NCI-H1105 treated with DMSO at 0.1 percent for 48 hours (cell line): ENCODE measurements at regions not wholly inside any gene's neighbourhood (a gene's known extent, or its start where the extent isn't known, plus 50 kb on each side); places are given as distances from the start of the nearest gene placed in this dataset.

Experiments used
- DNase-seq: peaks from one replicate; lab custom pipeline; 2025; lab: John Stamatoyannopoulos, UW

GRCh38 chr4:181550381-181550780 lies 692.8 kb upstream of the TENM3 start:
- DNase-seq: no peak

- no peak for DNase-seq
Measured at GRCh38 chr4:181559637-181560036, 683.6 kb upstream of the TENM3 start.

DNA sequence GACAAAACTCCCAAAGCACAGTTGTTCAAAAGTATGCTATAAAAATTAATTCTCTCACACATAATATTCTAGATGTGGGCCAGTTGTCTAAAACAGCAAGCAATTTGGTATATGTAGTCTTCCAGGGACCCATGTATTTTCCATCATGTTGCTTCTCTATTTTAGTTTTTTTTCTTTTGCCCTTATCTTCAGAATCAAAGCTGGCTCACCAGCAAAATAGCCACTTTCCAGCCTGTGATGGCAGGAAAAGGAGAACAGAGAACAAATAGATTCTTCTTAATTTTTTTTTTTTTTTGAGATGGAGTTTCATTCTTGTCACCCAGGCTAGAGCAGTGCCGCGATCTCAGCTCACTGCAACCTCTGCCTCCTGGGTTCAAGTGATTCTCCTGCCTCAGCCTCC lies 680.8 kb upstream of the TENM3 start:
- no peak for DNase-seq

DNA sequence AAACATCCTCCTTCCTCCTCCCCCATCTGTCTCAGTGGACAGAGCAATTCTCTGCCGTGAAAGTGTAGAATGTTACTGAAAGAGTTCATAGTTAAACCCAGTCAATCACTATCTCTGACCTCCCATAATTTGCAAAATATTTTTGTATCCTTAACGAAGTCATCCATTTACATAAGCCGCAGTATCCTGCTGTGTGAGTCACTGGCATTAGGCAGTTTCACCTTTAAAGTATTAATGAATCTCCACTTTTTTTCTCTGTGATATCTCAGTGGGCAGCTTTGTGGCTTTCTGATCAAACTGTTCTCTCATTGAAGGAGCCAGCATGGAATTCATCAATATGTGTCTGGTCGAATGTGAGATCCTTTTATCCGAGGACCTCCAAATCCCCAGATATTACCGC lies 678.6 kb upstream of the TENM3 start:
- no peak for DNase-seq

GRCh38 chr4:181566490-181566889 lies 676.7 kb upstream of the TENM3 start:
- DNase-seq: no peak

GRCh38 chr4:181569553-181569952 lies 673.6 kb upstream of the TENM3 start:
- DNase-seq: peak; percentile 22

DNA sequence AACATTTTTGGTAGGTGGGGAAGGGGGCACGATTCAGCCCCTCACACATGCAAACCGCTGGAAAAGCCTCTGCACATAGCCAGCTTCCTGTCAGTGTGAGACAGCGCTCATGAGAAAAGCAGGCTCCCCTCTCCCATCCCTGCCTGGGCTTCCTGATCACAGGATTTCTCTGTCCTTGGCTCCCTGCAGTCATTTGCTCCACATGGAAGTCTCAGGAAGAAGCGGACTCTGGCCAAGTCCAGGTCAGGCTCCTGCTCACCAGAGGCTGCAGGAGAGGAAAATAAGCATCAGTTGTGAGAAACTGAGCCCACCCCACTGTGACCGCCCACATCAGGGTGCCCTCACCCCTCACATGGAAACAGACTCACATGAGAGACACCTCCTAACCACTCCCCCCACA lies 664.3 kb upstream of the TENM3 start:
- DNase-seq: no peak

GRCh38 chr4:181579486-181579885 lies 663.7 kb upstream of the TENM3 start:
- no peak for DNase-seq

- DNase-seq: no peak
Measured at GRCh38 chr4:181581983-181582382, 661.2 kb upstream of the TENM3 start.

DNA sequence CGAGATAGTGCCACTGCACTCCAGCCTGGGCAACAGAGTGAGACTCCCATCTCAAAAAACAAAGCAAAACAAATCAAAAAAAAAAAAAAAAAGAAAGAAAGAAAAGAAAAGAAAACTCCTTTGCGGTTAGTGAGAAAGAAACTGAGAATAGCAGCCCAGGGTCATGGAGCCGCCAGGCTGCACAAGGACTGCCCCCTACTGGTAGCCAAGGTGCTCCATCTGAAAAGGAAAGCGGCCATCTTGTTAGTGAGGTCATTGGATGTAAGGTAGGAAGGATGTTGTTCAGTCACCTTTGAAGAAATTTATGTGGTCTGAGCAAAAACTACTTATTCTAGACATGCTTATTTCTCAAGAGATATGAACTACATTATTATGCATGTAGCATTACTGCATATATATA lies 660.6 kb upstream of the TENM3 start:
- DNase-seq: no peak

- no peak for DNase-seq
Measured at GRCh38 chr4:181588733-181589302, 654.4 kb upstream of the TENM3 start.

GRCh38 chr4:181592221-181592745 lies 650.9 kb upstream of the TENM3 start:
- DNase-seq: no peak

DNA sequence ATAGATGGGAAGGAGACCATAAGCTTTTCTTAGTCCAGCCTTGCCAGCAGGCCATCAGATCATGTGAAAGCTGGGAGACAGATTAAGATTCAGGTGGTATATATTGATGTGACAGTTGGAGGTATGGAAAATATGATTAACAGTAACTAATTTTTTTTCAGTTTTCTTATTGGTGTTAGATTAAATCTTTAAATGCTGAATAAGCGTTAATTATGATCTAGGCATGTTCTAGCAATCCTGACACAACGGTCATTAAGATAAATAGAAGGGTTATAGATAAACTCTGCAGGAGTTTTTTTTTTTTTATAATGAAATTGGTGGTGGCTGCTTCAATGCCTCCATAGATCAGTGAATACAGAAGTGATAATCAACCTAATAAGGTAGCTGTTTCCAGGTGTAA lies 649.5 kb upstream of the TENM3 start:
- no peak for DNase-seq

GRCh38 chr4:181594188-181594587 lies 649.0 kb upstream of the TENM3 start:
- DNase-seq: no peak

DNA sequence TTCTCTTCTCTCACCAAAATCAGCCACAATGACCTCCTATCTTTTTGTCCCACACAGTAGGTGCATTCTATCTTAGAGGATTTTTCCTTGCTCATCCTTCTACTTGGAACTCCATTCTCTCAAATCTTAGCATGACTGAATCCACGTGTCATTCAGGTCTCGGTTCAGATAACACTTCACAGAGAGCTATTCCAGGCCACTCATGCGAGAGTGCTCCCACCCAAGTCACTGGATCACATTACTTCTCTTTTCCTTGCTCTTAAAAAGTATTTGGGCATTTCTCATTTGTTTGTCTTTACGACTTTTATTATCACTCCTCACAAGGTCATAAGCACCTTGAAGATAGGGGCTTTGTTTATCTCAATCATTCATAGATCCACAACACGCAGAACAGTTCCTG lies 647.5 kb upstream of the TENM3 start:
- no peak for DNase-seq

- no peak for DNase-seq
Measured at GRCh38 chr4:181597766-181598165, 645.4 kb upstream of the TENM3 start.

GRCh38 chr4:181599134-181599533 lies 644.1 kb upstream of the TENM3 start:
- DNase-seq: peak; percentile 74

DNA sequence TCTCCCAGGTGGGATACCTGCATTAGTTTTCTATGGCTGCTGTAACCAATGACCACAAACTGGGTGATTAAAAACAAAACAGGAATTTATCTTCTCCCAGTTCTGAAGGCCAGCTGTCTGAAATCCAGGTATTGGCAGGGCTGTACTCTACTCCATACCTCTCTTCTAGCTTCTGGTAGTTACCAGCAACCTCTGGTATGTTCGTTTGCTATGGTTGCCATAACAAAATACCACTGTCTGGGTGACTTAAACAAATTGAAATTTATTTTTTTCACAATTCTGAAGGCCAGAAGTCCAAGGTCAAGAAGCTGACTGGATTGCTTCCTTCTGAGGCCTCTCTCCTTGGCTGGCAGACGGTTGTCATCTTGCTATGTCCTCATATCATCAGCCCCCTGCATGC lies 642.1 kb upstream of the TENM3 start:
- DNase-seq: no peak

- DNase-seq: no peak
Measured at GRCh38 chr4:181604546-181604945, 638.7 kb upstream of the TENM3 start.

DNA sequence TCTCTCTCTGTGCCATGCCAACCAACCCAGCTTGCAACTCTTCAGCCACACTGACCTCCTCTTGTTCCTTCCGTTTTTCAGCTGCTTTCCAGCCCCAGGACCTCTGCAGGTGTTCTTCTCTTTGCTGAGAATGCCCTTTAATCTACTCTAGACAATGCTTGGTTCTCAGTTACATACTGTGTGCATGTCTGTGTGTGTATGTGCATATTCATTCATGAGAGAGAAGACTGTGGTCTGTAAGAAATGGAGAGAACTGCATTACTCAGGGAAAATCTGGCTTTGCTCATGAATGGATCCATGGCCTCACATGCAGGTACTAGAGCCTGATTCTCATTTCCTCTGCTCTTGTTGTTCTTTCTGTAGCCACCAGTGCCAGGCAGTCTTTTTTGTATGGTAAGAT lies 636.9 kb upstream of the TENM3 start:
- DNase-seq: no peak

DNA sequence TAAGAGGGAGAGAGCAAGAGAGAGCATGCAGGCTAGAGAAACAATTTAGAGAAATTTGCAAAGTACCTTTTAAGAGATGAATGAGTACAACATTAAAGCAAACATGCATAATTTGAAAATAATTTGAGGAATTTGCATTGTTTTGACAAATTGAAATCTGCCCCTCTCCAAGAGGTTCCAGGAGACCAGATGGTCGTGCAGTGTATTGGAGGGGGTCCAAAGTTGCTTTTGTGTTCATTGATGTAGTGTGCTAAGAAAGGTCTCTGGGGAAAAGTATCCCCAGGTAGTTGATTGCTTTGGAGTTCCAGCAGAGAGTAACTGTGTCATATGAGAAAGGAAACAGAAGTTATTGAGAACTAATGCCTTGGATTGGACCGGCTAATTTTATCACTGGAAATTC lies 635.0 kb upstream of the TENM3 start:
- peak; percentile 32 for DNase-seq

- no peak for DNase-seq
Measured at GRCh38 chr4:181611033-181611711, 632.0 kb upstream of the TENM3 start.

GRCh38 chr4:181611946-181612600 lies 631.1 kb upstream of the TENM3 start:
- DNase-seq: no peak
